DND-41 (cell line): ENCODE measurements at regions not wholly inside any gene's neighbourhood (a gene's known extent, or its start where the extent isn't known, plus 50 kb on each side); places are given as distances from the start of the nearest gene placed in this dataset.

ENCODE experiments used
- ATAC-seq: fragments of 200-7000 bp; cut with Tn5 transposase; 3 replicates; pipeline ENCODE4 v1.9.1; 2021; ENCODE audit warnings: low read depth; ENCODE audit not compliant: insufficient read depth
- DNase-seq: peaks from one replicate; pipeline ENCODE4 v3.0.0-alpha.2; 2020
- H2AFZ ChIP-seq: 2 replicates; pipeline ENCODE4 v1.6.0; 2012; ENCODE audit warnings: low read depth, low read length
- H3K27ac ChIP-seq: 2 replicates; pipeline ENCODE4 v1.5.1; 2012; ENCODE audit warnings: low read length, inconsistent platforms
- H3K27me3 ChIP-seq: fragments of 200-600 bp; sonication (generic); 2 replicates; pipeline ENCODE4 v1.6.0; 2012; ENCODE audit warnings: low read length, mild to moderate bottlenecking, inconsistent platforms; ENCODE audit not compliant: insufficient read depth, poor library complexity
- H3K36me3 ChIP-seq: 2 replicates; pipeline ENCODE4 v1.5.1; 2012; ENCODE audit warnings: low read length, inconsistent platforms; ENCODE audit not compliant: insufficient read depth
- H3K4me1 ChIP-seq: 2 replicates; pipeline ENCODE4 v1.5.1; 2012; ENCODE audit warnings: mild to moderate bottlenecking, low read length; ENCODE audit not compliant: insufficient read depth
- H3K4me2 ChIP-seq: 2 replicates; pipeline ENCODE4 v1.6.0; 2012; ENCODE audit warnings: mild to moderate bottlenecking, moderate library complexity, low read length, inconsistent platforms; ENCODE audit not compliant: insufficient read depth
- H3K4me3 ChIP-seq, 2 experiments: fragments of 200-600 bp in 1 of 2; shearing (Covaris generic) in 1 of 2; 2 replicates each; pipeline ENCODE4 v1.5.1; 2012 to 2016; ENCODE audit warnings: inconsistent platforms in 2 of 2, low read length in 2 of 2, mild to moderate bottlenecking in 2 of 2, low read depth in 1 of 2, moderate library complexity in 1 of 2
- H3K79me2 ChIP-seq: 2 replicates; pipeline ENCODE4 v1.6.0; 2012; ENCODE audit warnings: low read length, inconsistent platforms; ENCODE audit not compliant: insufficient read depth
- H3K9ac ChIP-seq: 2 replicates; pipeline ENCODE4 v1.6.0; 2012; ENCODE audit warnings: low read depth, mild to moderate bottlenecking, inconsistent platforms, low read length, moderate library complexity
- H3K9me3 ChIP-seq: 2 replicates; pipeline ENCODE4 v1.5.1; 2012; ENCODE audit warnings: low read length, moderate library complexity, mild to moderate bottlenecking, inconsistent platforms; ENCODE audit not compliant: insufficient read depth, severe bottlenecking
- H4K20me1 ChIP-seq: 2 replicates; pipeline ENCODE4 v1.6.0; 2012; ENCODE audit warnings: low read length; ENCODE audit not compliant: insufficient read depth
- EZH2 ChIP-seq: IDR thresholded peaks from 3 replicates; pipeline ENCODE4 v1.6.1; 2012; ENCODE audit warnings: borderline replicate concordance, low read depth, mild to moderate bottlenecking, moderate library complexity, low read length, inconsistent platforms; ENCODE audit not compliant: severe bottlenecking
- TF ChIP-seq, protein P1 (sequence below): IDR thresholded peaks from 2 replicates; pipeline ENCODE4 v1.5.1; 2012; ENCODE audit warnings: borderline replicate concordance, low read length, moderate library complexity, mild to moderate bottlenecking; ENCODE audit not compliant: poor library complexity, severe bottlenecking; ENCODE audit errors: extremely low read depth

- H3K9ac ChIP-seq = no peak overlapping the region
- H3K27ac ChIP-seq = no peak overlapping the region
- no peaks in the 10 kb centered on the region for H3K4me1 ChIP-seq
- peaks cover 3% of the 10 kb centered on the region for H3K27me3 ChIP-seq
- H3K4me3 ChIP-seq = no peak overlapping the region
- DNase-seq (no peak), ATAC-seq (no peak)
- peaks cover 10% of the 10 kb centered on the region; the same call in 1 of the 2 replicates for H4K20me1 ChIP-seq
- TF ChIP-seq, protein P1, sequence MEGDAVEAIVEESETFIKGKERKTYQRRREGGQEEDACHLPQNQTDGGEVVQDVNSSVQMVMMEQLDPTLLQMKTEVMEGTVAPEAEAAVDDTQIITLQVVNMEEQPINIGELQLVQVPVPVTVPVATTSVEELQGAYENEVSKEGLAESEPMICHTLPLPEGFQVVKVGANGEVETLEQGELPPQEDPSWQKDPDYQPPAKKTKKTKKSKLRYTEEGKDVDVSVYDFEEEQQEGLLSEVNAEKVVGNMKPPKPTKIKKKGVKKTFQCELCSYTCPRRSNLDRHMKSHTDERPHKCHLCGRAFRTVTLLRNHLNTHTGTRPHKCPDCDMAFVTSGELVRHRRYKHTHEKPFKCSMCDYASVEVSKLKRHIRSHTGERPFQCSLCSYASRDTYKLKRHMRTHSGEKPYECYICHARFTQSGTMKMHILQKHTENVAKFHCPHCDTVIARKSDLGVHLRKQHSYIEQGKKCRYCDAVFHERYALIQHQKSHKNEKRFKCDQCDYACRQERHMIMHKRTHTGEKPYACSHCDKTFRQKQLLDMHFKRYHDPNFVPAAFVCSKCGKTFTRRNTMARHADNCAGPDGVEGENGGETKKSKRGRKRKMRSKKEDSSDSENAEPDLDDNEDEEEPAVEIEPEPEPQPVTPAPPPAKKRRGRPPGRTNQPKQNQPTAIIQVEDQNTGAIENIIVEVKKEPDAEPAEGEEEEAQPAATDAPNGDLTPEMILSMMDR = no peak
- no peak for TF ChIP-seq EZH2
- no peaks in the 10 kb centered on the region for H3K9me3 ChIP-seq
- H3K4me2 ChIP-seq = no peak overlapping the region
- H3K36me3 ChIP-seq = no peaks in the 10 kb centered on the region
- no peaks in the 10 kb centered on the region for H3K79me2 ChIP-seq
- no peak overlapping the region for H2AFZ ChIP-seq
Measured at GRCh38 chr20:1830240-1830639, 65.0 kb upstream of the SIRPA start.

- H3K27ac ChIP-seq = no peak overlapping the region
- no peak overlapping the region for H3K9ac ChIP-seq
- TF ChIP-seq EZH2 = no peak
- TF ChIP-seq, protein P1 = no peak
- no peaks in the 10 kb centered on the region for H3K79me2 ChIP-seq
- no peak overlapping the region for H3K4me3 ChIP-seq
- no peak overlapping the region for H3K4me2 ChIP-seq
- DNase-seq (no peak), ATAC-seq (no peak)
- H3K36me3 ChIP-seq = no peaks in the 10 kb centered on the region
- H3K27me3 ChIP-seq = peaks cover 3% of the 10 kb centered on the region
- no peaks in the 10 kb centered on the region for H3K9me3 ChIP-seq
- H4K20me1 ChIP-seq = peaks cover 10% of the 10 kb centered on the region; the same call in 1 of the 2 replicates
- H2AFZ ChIP-seq = no peak overlapping the region
- no peaks in the 10 kb centered on the region for H3K4me1 ChIP-seq
Measured at GRCh38 chr20:1829531-1829930, 65.7 kb upstream of the SIRPA start.

DNA sequence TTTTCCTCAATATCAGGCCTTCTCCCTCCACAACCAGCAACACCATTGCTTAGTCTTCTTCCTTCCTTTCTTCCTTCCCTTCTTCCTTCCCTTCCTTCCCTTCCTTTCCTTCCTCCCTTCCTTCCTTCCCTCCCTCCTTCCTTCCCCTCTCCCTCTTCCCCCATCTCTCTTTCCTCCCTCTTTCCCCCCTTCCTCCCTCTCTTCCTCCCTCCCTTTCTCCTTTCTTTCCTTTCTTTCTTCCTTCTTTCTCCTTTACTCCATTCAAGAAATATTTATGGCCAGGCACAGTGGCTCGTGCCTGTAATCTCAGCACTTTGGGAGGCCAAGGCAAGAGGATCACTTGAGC lies 66.4 kb upstream of the SIRPA start:
- Histone ChIP-seq H3K9ac (no peak overlapping the region), H3K36me3 (no peaks in the 10 kb centered on the region), H3K27ac (no peak overlapping the region), H3K4me2 (no peak overlapping the region), H3K4me3 (no peak overlapping the region), H3K27me3 (peaks cover 3% of the 10 kb centered on the region), H3K79me2 (no peaks in the 10 kb centered on the region), H3K4me1 (no peaks in the 10 kb centered on the region), H3K9me3 (no peaks in the 10 kb centered on the region), H4K20me1 (peaks cover 10% of the 10 kb centered on the region; the same call in 1 of the 2 replicates), H2AFZ (no peak overlapping the region)
- TF ChIP-seq, protein P1 = no peak
- TF ChIP-seq EZH2 = no peak
- no peak for ATAC-seq
- no peak for DNase-seq
